GM10266 (cell line): ENCODE measurements at regions not wholly inside any gene's neighbourhood (a gene's known extent, or its start where the extent isn't known, plus 50 kb on each side); places are given as distances from the start of the nearest gene placed in this dataset.

Source experiments
- DNase-seq: peaks from one replicate; pipeline ENCODE4 v3.0.0; 2012; ENCODE audit errors: extremely low spot score
- CTCF ChIP-seq: IDR thresholded peaks from 2 replicates; pipeline ENCODE4 v1.5.1; 2012; ENCODE audit warnings: mild to moderate bottlenecking, low read depth; ENCODE audit not compliant: control insufficient read depth, insufficient read depth; ENCODE audit errors: missing control alignments

GRCh38 chr1:221069178-221069903 lies 190.1 kb downstream of the HLX start:
- no peak for TF ChIP-seq CTCF
- peak; percentile 49 for DNase-seq

GRCh38 chr1:221069986-221070385 lies 190.7 kb downstream of the HLX start:
- DNase-seq: no peak
- TF ChIP-seq CTCF: no peak

- DNase-seq: no peak
- TF ChIP-seq CTCF: no peak
Observed at GRCh38 chr1:221071777-221072176, 192.5 kb downstream of the HLX start.

GRCh38 chr1:221072214-221072613 lies 193.0 kb downstream of the HLX start:
- no peak for DNase-seq
- no peak for TF ChIP-seq CTCF

GRCh38 chr1:221074332-221074731 lies 195.1 kb downstream of the HLX start:
- no peak for DNase-seq
- TF ChIP-seq CTCF: no peak

GRCh38 chr1:221075911-221076310 lies 196.7 kb downstream of the HLX start:
- no peak for TF ChIP-seq CTCF
- no peak for DNase-seq

GRCh38 chr1:221076391-221076811 lies 197.2 kb downstream of the HLX start:
- no peak for TF ChIP-seq CTCF

More at GRCh38 chr1:221076391-221076811, 197.2 kb downstream of the HLX start:
- DNase-seq: no peak
